ENCODE measurements at regions not wholly inside any gene's neighbourhood (a gene's known extent, or its start where the extent isn't known, plus 50 kb on each side); places are given as distances from the start of the nearest gene placed in this dataset.

- peaks cover under 1 to 14% (median 11%) of the 10 kb centered on the region in 4 experiments for H3K27me3 ChIP-seq (replicated peaks in 1 of 4; ENCODE audit: control insufficient read depth in 3 of 4, extremely low read depth in 1 of 4, insufficient read depth in 3 of 4, low read length in 3 of 4)
Observed at GRCh38 chr2:64771737-64772136, 118.0 kb upstream of the SERTAD2 start.

More at GRCh38 chr2:64771737-64772136, 118.0 kb upstream of the SERTAD2 start:
- no peaks in the 10 kb centered on the region for H4K20me1 ChIP-seq (replicated peaks in 1 of 2; ENCODE audit: control insufficient read depth in 1 of 2, insufficient read depth in 2 of 2, low read length in 2 of 2)
- FAIRE-seq = no peak
- 90% methylated on average over 1 of the region's 1 CpG; no CpG with 5 or more reads in 1 of the 2 experiments for WGBS, 2 experiments (ENCODE audit: extremely low coverage in 1 of 2, insufficient coverage in 1 of 2, insufficient read length in 1 of 2, insufficient replicate concordance in 2 of 2, low coverage in 1 of 2, low lambda C conversion rate in 2 of 2, missing lambda C conversion rate in 1 of 2)
- peaks cover 2 to 7% (median 3%) of the 10 kb centered on the region in 4 experiments; a peak in 4 of 7 replicates for H3K4me1 ChIP-seq (replicated peaks in 1 of 4; ENCODE audit: control insufficient read depth in 3 of 4, insufficient read depth in 4 of 4, low read length in 3 of 4)
- H3K36me3 ChIP-seq (ENCODE audit: control insufficient read depth in 2 of 4, insufficient read depth in 4 of 4, low read length in 3 of 4) = no peaks in the 10 kb centered on the region
- no peak overlapping the region for H4K8ac ChIP-seq (ENCODE audit: extremely low read depth, insufficient read depth, low read length)
- no peak overlapping the region for H3K4me3 ChIP-seq (ENCODE audit: extremely low read depth in 1 of 4, insufficient read depth in 2 of 4, low read depth in 3 of 4, low read length in 4 of 4)
- no peak overlapping the region for H3K4ac ChIP-seq (replicated peaks; ENCODE audit: insufficient read length, low read depth, low read length)
- H4K5ac ChIP-seq (ENCODE audit: insufficient read length, low read depth, low read length) = no peak overlapping the region
- H3K9ac ChIP-seq (replicated peaks in 1 of 4; ENCODE audit: extremely low read depth in 1 of 4, low read depth in 3 of 4, low read length in 3 of 4) = no peak overlapping the region
- POLR2A ChIA-PET (ENCODE audit: partially characterized antibody) = no interaction called here
- H3K23me2 ChIP-seq (ENCODE audit: low read depth, low read length) = peaks cover 7% of the 10 kb centered on the region; the same call in 1 of the 2 replicates
- CTCF ChIA-PET (ENCODE audit: partially characterized antibody) = interaction anchor here (1.2 kb wide), 1 partner anchor 230 kb away, joined by 3 read pairs; no protein-coding TSS in a partner anchor
- no peak overlapping the region for H3K18ac ChIP-seq (ENCODE audit: extremely low read depth, low read length)
- no peak overlapping the region for H3K14ac ChIP-seq (ENCODE audit: insufficient read length)
- H3K79me1 ChIP-seq (ENCODE audit: low read depth, low read length) = no peaks in the 10 kb centered on the region
- H2BK5ac ChIP-seq (ENCODE audit: low read depth, low read length) = no peak overlapping the region
- no peak overlapping the region for H3K4me2 ChIP-seq (ENCODE audit: insufficient read depth in 1 of 2, low read depth in 2 of 2, low read length in 2 of 2)
- no peak overlapping the region for H4K91ac ChIP-seq (replicated peaks; ENCODE audit: insufficient read length, low read length)
- H2BK15ac ChIP-seq (ENCODE audit: low read length) = no peak overlapping the region
- no peaks in the 10 kb centered on the region for H3K79me2 ChIP-seq (ENCODE audit: control insufficient read depth in 1 of 2, insufficient read depth in 2 of 2, low read length in 2 of 2)
- H2BK20ac ChIP-seq (ENCODE audit: low read length) = no peak overlapping the region
- TF ChIP-seq ZNF274 (IDR thresholded peaks at IDR 0.05; ENCODE audit: borderline replicate concordance, extremely low read depth, low read length) = no peak
- no peak for TF ChIP-seq KDM5A (IDR thresholded peaks at IDR 0.05; ENCODE audit: low read length)
- H2AFZ ChIP-seq (ENCODE audit: low read length) = no peak overlapping the region; the same call in 1 of the 2 replicates
- H2BK120ac ChIP-seq (replicated peaks; ENCODE audit: low read depth, low read length) = no peak overlapping the region
- no peaks in the 10 kb centered on the region for H3K9me3 ChIP-seq (ENCODE audit: insufficient read depth in 2 of 2, low read depth in 1 of 2, low read length in 1 of 2)
- no peak overlapping the region for H3K27ac ChIP-seq (ENCODE audit: low read depth, low read length)
- H2BK12ac ChIP-seq (ENCODE audit: low read depth, low read length) = no peak overlapping the region
- no peak for DNase-seq (ENCODE audit: low read depth in 1 of 2, low spot score in 2 of 2)
- H3K23ac ChIP-seq (ENCODE audit: insufficient read length) = no peak overlapping the region
- H3K56ac ChIP-seq (replicated peaks; ENCODE audit: insufficient read length, low read depth, low read length) = no peak overlapping the region
- no peak overlapping the region for H2AK5ac ChIP-seq (ENCODE audit: low read depth, low read length)

All from H1 (cell line).